ENCODE measurements at regions not wholly inside any gene's neighbourhood (a gene's known extent, or its start where the extent isn't known, plus 50 kb on each side); places are given as distances from the start of the nearest gene placed in this dataset.
"Not testable (repeated sequence)": the region's sequence is repeated elsewhere in the genome, so short reads cannot be mapped to it uniquely, and the experiment has no call there.

- not testable (repeated sequence) for TF ChIP-seq CTCF, POLR2A (IDR thresholded peaks at IDR 0.05)
These were observed 69.9 kb upstream of the NBPF20 start for GRCh38 chr1:145495077-145495871.
